Muscle of arm (tissue), 1 donor: ENCODE measurements at regions not wholly inside any gene's neighbourhood (a gene's known extent, or its start where the extent isn't known, plus 50 kb on each side); places are given as distances from the start of the nearest gene placed in this dataset.
"Not testable (repeated sequence)": the region's sequence is repeated elsewhere in the genome, so short reads cannot be mapped to it uniquely, and the experiment has no call there.

Experiments used
- DNase-seq: peaks from one replicate; pipeline ENCODE4 v3.0.0-alpha.2; 2013

- DNase-seq: no peak
Measured at GRCh38 chrX:19172741-19173140, 50.5 kb upstream of the ADGRG2 start.

- no peak for DNase-seq
Measured at GRCh38 chrX:19174401-19175025, 52.2 kb upstream of the ADGRG2 start.

GRCh38 chrX:19176901-19177630 is 54.8 kb upstream of the ADGRG2 start:
- no peak for DNase-seq

GRCh38 chrX:19177721-19178120 is 55.5 kb upstream of the ADGRG2 start:
- DNase-seq: no peak

- DNase-seq: no peak
Measured at GRCh38 chrX:19178402-19178801, 56.1 kb upstream of the ADGRG2 start.

- no peak for DNase-seq
Measured at GRCh38 chrX:19179389-19179788, 57.1 kb upstream of the ADGRG2 start.

- no peak for DNase-seq
Measured at GRCh38 chrX:19181345-19181744, 59.1 kb upstream of the ADGRG2 start.

- DNase-seq: no peak
Measured at GRCh38 chrX:19182785-19183184, 60.5 kb upstream of the ADGRG2 start.

- no peak for DNase-seq
Measured at GRCh38 chrX:19183761-19184477, 61.7 kb upstream of the ADGRG2 start.

GRCh38 chrX:19188566-19188965 is 66.3 kb upstream of the ADGRG2 start:
- DNase-seq: no peak

- no peak for DNase-seq
Measured at GRCh38 chrX:19190902-19191301, 68.6 kb upstream of the ADGRG2 start.

- DNase-seq: no peak
Measured at GRCh38 chrX:19193565-19193964, 71.3 kb upstream of the ADGRG2 start.

GRCh38 chrX:19194285-19195242 is 72.3 kb upstream of the ADGRG2 start:
- no peak for DNase-seq

GRCh38 chrX:19195243-19195610 is 73.0 kb upstream of the ADGRG2 start:
- DNase-seq: no peak

GRCh38 chrX:19198473-19198872 is 76.2 kb upstream of the ADGRG2 start:
- DNase-seq: no peak

- DNase-seq: no peak
Measured at GRCh38 chrX:19202171-19202570, 79.9 kb upstream of the ADGRG2 start.

- peak; percentile 11 for DNase-seq
Measured at GRCh38 chrX:19204636-19205035, 82.4 kb upstream of the ADGRG2 start.

- no peak for DNase-seq
Measured at GRCh38 chrX:19212037-19212436, 89.8 kb upstream of the ADGRG2 start.

- DNase-seq: no peak
Measured at GRCh38 chrX:19213610-19214152, 91.4 kb upstream of the ADGRG2 start.

GRCh38 chrX:19214311-19214710 is 92.0 kb upstream of the ADGRG2 start:
- no peak for DNase-seq

- DNase-seq: no peak
Measured at GRCh38 chrX:19225909-19226308, 103.6 kb upstream of the ADGRG2 start.

GRCh38 chrX:19229896-19230295 is 107.6 kb upstream of the ADGRG2 start:
- DNase-seq: not testable (repeated sequence)
